ENCODE measurements at regions not wholly inside any gene's neighbourhood (a gene's known extent, or its start where the extent isn't known, plus 50 kb on each side); places are given as distances from the start of the nearest gene placed in this dataset.
A peak's percentile ranks its signal among the peaks of the same experiment; 100 is the strongest.

- peaks cover 3% of the 10 kb centered on the region for H3K27me3 Mint-ChIP-seq (ENCODE audit: insufficient read depth, low read depth, poor library complexity)
- H3F3A ChIP-seq (replicated peaks; ENCODE audit: low read depth) = no peaks in the 10 kb centered on the region
- no peaks in the 10 kb centered on the region for H3K36me3 ChIP-seq (ENCODE audit: insufficient read depth)
- no peaks in the 10 kb centered on the region for H3K4me1 ChIP-seq (ENCODE audit: insufficient read depth)
- no peak overlapping the region for H2AFZ ChIP-seq
- H4K20me1 ChIP-seq (replicated peaks; ENCODE audit: insufficient read depth) = no peaks in the 10 kb centered on the region
- no peak overlapping the region for H3K4me3 Mint-ChIP-seq
- no peak overlapping the region for H3K4me3 ChIP-seq
- no peak for ATAC-seq
- no peak for TF ChIP-seq ETS1 (IDR thresholded peaks at IDR 0.05)
- TF ChIP-seq ZNF114 (CRISPR knock-in tag; IDR thresholded peaks at IDR 0.05) = no peak
- TF ChIP-seq REST (IDR thresholded peaks at IDR 0.05; ENCODE audit: unreplicated experiment) = no peak
- TF ChIP-seq EZH2phosphoT487 (IDR thresholded peaks at IDR 0.05; ENCODE audit: unreplicated experiment) = no peak
- TF ChIP-seq POLR2AphosphoS5 (IDR thresholded peaks at IDR 0.05; ENCODE audit: low read depth) = no peak
- no peaks in the 10 kb centered on the region for H3K79me2 ChIP-seq (replicated peaks; ENCODE audit: insufficient read depth)
- no peaks in the 10 kb centered on the region; the same call in 2 of the 3 replicates for H3K9me3 Mint-ChIP-seq
- no peaks in the 10 kb centered on the region for H3K27me3 ChIP-seq (ENCODE audit: insufficient read depth)
- H3K27ac Mint-ChIP-seq = no peak overlapping the region
- DNase-seq (ENCODE audit: low spot score) = no peak
- no peaks in the 10 kb centered on the region for H3K36me3 Mint-ChIP-seq (ENCODE audit: low read depth)
- no peak overlapping the region for H3K4me2 ChIP-seq
- H3K27ac ChIP-seq (ENCODE audit: low read depth) = no peak overlapping the region
- no peaks in the 10 kb centered on the region for H3K4me1 Mint-ChIP-seq
- H3K9me2 ChIP-seq (ENCODE audit: insufficient read depth) = no peaks in the 10 kb centered on the region
These were observed 69.0 kb upstream of the ARHGAP21 start for GRCh38 chr10:24792638-24793037.

GRCh38 chr10:24791084-24791726, 67.5 kb upstream of the ARHGAP21 start:
- no peak for DNase-seq (ENCODE audit: low spot score)
- no peak overlapping the region for H3K27ac ChIP-seq (ENCODE audit: low read depth)
- no peaks in the 10 kb centered on the region; the same call in 2 of the 3 replicates for H3K9me3 Mint-ChIP-seq
- no peaks in the 10 kb centered on the region for H3K36me3 ChIP-seq (ENCODE audit: insufficient read depth)
- no peak for ATAC-seq
- no peak overlapping the region for H3K27ac Mint-ChIP-seq
- no peaks in the 10 kb centered on the region for H3F3A ChIP-seq (replicated peaks; ENCODE audit: low read depth)
- no peaks in the 10 kb centered on the region for H3K4me1 ChIP-seq (ENCODE audit: insufficient read depth)
- H3K36me3 Mint-ChIP-seq (ENCODE audit: low read depth) = no peaks in the 10 kb centered on the region
- no peaks in the 10 kb centered on the region for H3K27me3 ChIP-seq (ENCODE audit: insufficient read depth)
- H4K20me1 ChIP-seq (replicated peaks; ENCODE audit: insufficient read depth) = no peaks in the 10 kb centered on the region
- peak overlapping the region; percentile 87; the same call in 1 of the 2 replicates for H2AFZ ChIP-seq
- no peak overlapping the region for H3K4me3 Mint-ChIP-seq
- no peak overlapping the region for H3K4me2 ChIP-seq
- H3K9me2 ChIP-seq (ENCODE audit: insufficient read depth) = no peaks in the 10 kb centered on the region
- H3K4me3 ChIP-seq = no peak overlapping the region
- H3K79me2 ChIP-seq (replicated peaks; ENCODE audit: insufficient read depth) = no peaks in the 10 kb centered on the region
- H3K4me1 Mint-ChIP-seq = no peaks in the 10 kb centered on the region
- H3K27me3 Mint-ChIP-seq (ENCODE audit: insufficient read depth, low read depth, poor library complexity) = peaks cover 3% of the 10 kb centered on the region
- no peak for TF ChIP-seq NANOG (IDR thresholded peaks at IDR 0.05; ENCODE audit: borderline replicate concordance)
- no peak for TF ChIP-seq CTCF (conservative IDR thresholded peaks at IDR 0.05; ENCODE audit: low read depth in 2 of 2)
- TF ChIP-seq CREB1 (CRISPR knock-in tag; IDR thresholded peaks at IDR 0.05; ENCODE audit: low read depth) = no peak
- no peak for TF ChIP-seq ZNF462 (CRISPR knock-in tag; IDR thresholded peaks at IDR 0.05)
- TF ChIP-seq ZNF114 (CRISPR knock-in tag; IDR thresholded peaks at IDR 0.05) = no peak
